ENCODE measurements at regions not wholly inside any gene's neighbourhood (a gene's known extent, or its start where the extent isn't known, plus 50 kb on each side); places are given as distances from the start of the nearest gene placed in this dataset.

DNA sequence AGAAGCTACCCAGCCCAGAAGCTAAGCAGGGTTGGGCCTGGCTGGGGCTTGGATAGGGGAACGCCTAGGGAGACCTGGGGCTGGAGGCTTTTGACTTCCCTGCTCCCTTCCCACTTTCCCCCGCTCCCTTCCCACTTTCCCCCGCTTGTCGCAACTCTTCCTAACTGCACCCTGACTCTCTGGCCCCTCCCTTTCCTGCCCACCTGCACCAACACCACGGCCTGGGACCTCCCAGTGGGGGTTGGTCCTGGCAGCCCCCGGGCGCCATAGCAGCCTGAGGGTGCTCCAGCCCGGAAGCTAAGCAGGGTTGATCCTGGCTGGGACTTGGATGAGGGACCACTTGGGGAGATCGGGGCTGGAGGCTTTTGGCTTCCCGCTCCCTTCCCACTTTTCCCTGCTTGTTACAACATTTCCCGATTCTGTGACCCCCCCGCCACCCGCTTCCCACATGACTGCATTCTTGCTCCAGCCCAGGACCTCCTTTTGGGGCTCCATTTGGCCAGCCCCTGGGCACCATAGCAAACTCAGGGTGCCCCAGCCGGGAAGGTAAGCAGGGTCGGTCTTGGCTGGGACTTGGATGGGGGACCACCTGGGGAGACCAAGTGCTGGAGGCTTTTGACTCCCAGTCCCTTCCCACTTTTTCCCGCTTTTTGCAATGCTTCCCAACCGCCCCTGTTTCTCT is 2287.0 kb downstream of the TP53TG3F start:
- H3K36me3 Mint-ChIP-seq (ENCODE audit: insufficient read depth, unreplicated experiment) = no peaks in the 10 kb centered on the region
- CTCF ChIA-PET = no interaction called here
- no peak overlapping the region for H3K27ac Mint-ChIP-seq (ENCODE audit: unreplicated experiment)
- TF ChIP-seq, protein P1, sequence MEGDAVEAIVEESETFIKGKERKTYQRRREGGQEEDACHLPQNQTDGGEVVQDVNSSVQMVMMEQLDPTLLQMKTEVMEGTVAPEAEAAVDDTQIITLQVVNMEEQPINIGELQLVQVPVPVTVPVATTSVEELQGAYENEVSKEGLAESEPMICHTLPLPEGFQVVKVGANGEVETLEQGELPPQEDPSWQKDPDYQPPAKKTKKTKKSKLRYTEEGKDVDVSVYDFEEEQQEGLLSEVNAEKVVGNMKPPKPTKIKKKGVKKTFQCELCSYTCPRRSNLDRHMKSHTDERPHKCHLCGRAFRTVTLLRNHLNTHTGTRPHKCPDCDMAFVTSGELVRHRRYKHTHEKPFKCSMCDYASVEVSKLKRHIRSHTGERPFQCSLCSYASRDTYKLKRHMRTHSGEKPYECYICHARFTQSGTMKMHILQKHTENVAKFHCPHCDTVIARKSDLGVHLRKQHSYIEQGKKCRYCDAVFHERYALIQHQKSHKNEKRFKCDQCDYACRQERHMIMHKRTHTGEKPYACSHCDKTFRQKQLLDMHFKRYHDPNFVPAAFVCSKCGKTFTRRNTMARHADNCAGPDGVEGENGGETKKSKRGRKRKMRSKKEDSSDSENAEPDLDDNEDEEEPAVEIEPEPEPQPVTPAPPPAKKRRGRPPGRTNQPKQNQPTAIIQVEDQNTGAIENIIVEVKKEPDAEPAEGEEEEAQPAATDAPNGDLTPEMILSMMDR (IDR thresholded peaks at IDR 0.05; ENCODE audit: insufficient read depth in 1 of 2, low read depth in 1 of 2, low read length in 1 of 2, severe bottlenecking in 1 of 2, unreplicated experiment in 1 of 2) = no peak
- H3K27me3 Mint-ChIP-seq (ENCODE audit: insufficient read depth, unreplicated experiment) = no peaks in the 10 kb centered on the region
- H3K4me1 ChIP-seq = no peaks in the 10 kb centered on the region
- no peak overlapping the region for H3K4me3 ChIP-seq (ENCODE audit: low read depth, low read length)
- no peaks in the 10 kb centered on the region for H3K27me3 ChIP-seq (replicated peaks; ENCODE audit: control insufficient read depth, insufficient read depth, low read length)
- intact Hi-C loops (cut with micrococcal nuclease; ENCODE audit: unreplicated experiment) = no loop called here
- no peaks in the 10 kb centered on the region for H3K36me3 ChIP-seq (ENCODE audit: control insufficient read depth, insufficient read depth, low read length)
- BruUV-seq (replicated peaks) = no TSS peak
- peaks cover 46% of the 10 kb centered on the region for H3K9me3 Mint-ChIP-seq (ENCODE audit: unreplicated experiment)
- DNase-seq = no peak
- no peaks in the 10 kb centered on the region for H3K4me1 Mint-ChIP-seq (ENCODE audit: low read depth, unreplicated experiment)
- no peaks in the 10 kb centered on the region for H3K9me3 ChIP-seq
- no peak overlapping the region for H3K4me3 Mint-ChIP-seq (ENCODE audit: unreplicated experiment)
- POLR2A ChIA-PET = no interaction called here

DNA sequence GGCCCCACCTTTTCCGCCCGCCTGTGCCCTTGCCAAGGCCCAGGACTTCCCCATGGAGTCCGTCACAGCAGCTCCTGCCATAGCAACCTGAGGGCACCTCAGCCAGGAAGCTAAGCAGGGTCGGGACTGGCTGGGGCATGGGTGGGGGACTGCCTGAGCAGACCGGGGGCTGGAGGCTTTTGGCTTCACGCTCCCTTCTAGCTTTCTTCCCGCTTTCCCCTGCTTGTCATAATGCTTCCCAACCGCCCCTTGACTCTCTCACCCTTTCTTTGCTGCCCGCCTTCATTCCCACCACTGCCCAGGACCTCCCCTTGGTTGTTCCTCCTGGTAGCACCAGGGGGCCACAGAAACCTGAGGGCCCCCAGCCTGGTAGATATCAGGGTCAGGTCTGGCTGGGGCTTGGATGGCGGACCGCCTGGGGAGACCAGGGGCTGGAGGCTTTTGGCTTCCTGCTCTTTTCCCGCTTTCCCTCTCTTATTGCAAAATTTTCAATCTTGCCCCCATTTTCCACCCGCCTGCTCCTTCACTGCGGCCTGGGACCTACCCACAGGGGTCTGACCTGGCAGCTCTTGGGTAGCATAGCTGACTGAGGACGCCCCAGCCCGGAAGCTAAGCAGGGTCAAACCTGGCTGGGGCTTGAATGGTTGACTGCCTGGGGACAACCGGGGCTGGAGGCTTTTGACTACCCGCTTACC is 2287.7 kb downstream of the TP53TG3F start:
- Histone ChIP-seq H3K9me3 (no peaks in the 10 kb centered on the region), H3K36me3 (ENCODE audit: control insufficient read depth, insufficient read depth, low read length) (no peaks in the 10 kb centered on the region), H3K4me1 (no peaks in the 10 kb centered on the region), H3K4me3 (ENCODE audit: low read depth, low read length) (no peak overlapping the region), H3K27me3 (replicated peaks; ENCODE audit: control insufficient read depth, insufficient read depth, low read length) (no peaks in the 10 kb centered on the region)
- CTCF ChIA-PET = no interaction called here
- intact Hi-C loops (cut with micrococcal nuclease; ENCODE audit: unreplicated experiment) = no loop called here
- DNase-seq = no peak
- Mint-ChIP-seq H3K27ac (ENCODE audit: unreplicated experiment) (no peak overlapping the region), H3K4me3 (ENCODE audit: unreplicated experiment) (no peak overlapping the region), H3K27me3 (ENCODE audit: insufficient read depth, unreplicated experiment) (no peaks in the 10 kb centered on the region), H3K4me1 (ENCODE audit: low read depth, unreplicated experiment) (no peaks in the 10 kb centered on the region), H3K9me3 (ENCODE audit: unreplicated experiment) (peaks cover 41% of the 10 kb centered on the region), H3K36me3 (ENCODE audit: insufficient read depth, unreplicated experiment) (no peaks in the 10 kb centered on the region)
- POLR2A ChIA-PET = no interaction called here
- no TSS peak for BruUV-seq (replicated peaks)
- TF ChIP-seq, protein P1 (IDR thresholded peaks at IDR 0.05; ENCODE audit: insufficient read depth in 1 of 2, low read depth in 1 of 2, low read length in 1 of 2, severe bottlenecking in 1 of 2, unreplicated experiment in 1 of 2) = no peak

DNA sequence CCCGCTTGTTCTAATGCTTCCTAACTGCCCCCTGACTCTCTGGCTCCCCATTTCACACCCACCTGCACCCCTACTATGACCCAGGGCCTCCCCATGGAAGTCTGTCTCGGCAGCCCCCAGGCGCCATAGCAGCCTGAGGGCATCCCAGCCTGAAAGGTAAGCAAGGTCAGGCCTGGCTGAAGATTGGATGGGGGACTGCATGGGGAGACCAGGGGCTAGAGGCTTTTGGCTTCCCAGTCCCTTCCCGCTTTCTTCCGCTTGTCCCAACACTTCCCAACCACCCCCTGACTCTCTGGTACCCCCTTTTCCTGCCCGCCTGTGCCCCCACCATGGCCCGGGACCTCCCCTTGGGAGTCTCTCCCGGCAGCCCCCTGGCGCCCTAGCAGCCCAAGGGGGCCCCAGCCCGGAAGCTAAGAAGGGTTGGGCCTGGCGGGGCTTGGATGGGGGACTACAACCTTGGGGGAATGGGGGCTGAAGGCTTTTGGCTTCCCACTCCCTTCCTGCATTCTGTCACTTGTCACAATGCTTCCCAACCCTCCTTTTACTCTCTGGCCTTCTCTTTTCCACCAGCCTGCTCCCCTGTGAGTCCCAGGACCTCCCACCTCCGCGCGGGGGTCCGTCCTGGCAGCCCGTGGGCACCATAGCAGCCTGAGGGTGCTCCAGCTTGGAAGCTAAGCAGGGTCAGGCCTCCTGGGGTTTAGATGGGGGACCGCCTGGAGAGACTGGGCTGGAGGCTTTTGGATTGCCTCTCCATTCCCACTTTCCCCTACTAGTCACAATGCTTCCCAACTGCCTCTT is 2288.4 kb downstream of the TP53TG3F start:
- no peaks in the 10 kb centered on the region for H3K27me3 Mint-ChIP-seq (ENCODE audit: insufficient read depth, unreplicated experiment)
- BruUV-seq (replicated peaks) = no TSS peak
- no peaks in the 10 kb centered on the region for H3K36me3 Mint-ChIP-seq (ENCODE audit: insufficient read depth, unreplicated experiment)
- ChIA-PET CTCF (no interaction called here), POLR2A (no interaction called here)
- H3K4me1 Mint-ChIP-seq (ENCODE audit: low read depth, unreplicated experiment) = no peaks in the 10 kb centered on the region
- no peak overlapping the region for H3K27ac Mint-ChIP-seq (ENCODE audit: unreplicated experiment)
- Histone ChIP-seq H3K27me3 (replicated peaks; ENCODE audit: control insufficient read depth, insufficient read depth, low read length) (no peaks in the 10 kb centered on the region), H3K4me3 (ENCODE audit: low read depth, low read length) (no peak overlapping the region), H3K36me3 (ENCODE audit: control insufficient read depth, insufficient read depth, low read length) (no peaks in the 10 kb centered on the region), H3K9me3 (no peaks in the 10 kb centered on the region), H3K4me1 (no peaks in the 10 kb centered on the region)
- DNase-seq = no peak
- TF ChIP-seq, protein P1 (IDR thresholded peaks at IDR 0.05; ENCODE audit: insufficient read depth in 1 of 2, low read depth in 1 of 2, low read length in 1 of 2, severe bottlenecking in 1 of 2, unreplicated experiment in 1 of 2) = no peak
- no peak overlapping the region for H3K4me3 Mint-ChIP-seq (ENCODE audit: unreplicated experiment)
- H3K9me3 Mint-ChIP-seq (ENCODE audit: unreplicated experiment) = peaks cover 41% of the 10 kb centered on the region
- intact Hi-C loops (cut with micrococcal nuclease; ENCODE audit: unreplicated experiment) = no loop called here
